ENCODE measurements at regions not wholly inside any gene's neighbourhood (a gene's known extent, or its start where the extent isn't known, plus 50 kb on each side); places are given as distances from the start of the nearest gene placed in this dataset.
"Not testable (repeated sequence)": the region's sequence is repeated elsewhere in the genome, so short reads cannot be mapped to it uniquely, and the experiment has no call there.

DNA sequence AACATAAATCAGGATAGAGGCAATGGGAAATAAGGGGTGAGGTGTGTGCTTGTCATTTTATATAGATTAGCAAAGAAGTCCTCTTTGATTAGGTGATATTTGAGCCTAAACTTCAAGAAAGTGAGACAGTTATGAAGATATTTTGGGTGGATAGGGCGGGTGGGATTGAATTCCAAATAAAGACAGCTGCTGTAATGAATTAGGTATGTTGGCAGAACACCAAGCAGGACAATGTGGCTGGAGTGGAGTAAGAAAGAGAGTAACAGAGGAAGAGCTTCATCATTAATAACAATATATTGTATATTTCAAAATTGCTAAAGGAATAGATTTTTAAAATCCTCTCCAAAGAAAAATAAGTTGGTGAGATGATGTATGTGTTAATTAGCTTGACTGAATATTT, 91.0 kb upstream of the CENPE start:
- WGBS, 2 donors = 71 to 94% methylated on average over 1 of the region's 1 CpG
- Histone ChIP-seq H3K36me3 (no peaks in the 10 kb centered on the region), H3K27me3 (no peaks in the 10 kb centered on the region)

DNA sequence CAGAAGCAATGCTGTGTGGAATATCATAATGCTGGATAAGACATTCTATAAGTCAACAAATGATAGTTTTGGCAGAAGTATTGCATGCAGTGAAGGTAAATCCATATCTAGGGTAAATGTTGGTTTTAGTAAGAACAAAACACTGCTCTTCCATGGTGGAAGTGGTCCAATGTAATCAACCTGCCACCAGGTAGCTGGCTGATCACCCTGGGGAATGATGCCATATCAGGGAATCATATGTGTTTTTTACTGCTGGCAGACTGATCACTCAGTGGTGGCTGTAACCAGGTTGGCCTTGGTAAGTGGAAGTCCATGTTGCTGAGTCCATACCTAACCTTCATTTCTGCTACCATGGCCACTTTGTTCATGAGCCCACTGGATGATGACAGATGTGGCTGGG, 74.0 kb upstream of the CENPE start:
- H3K4me3 ChIP-seq = no peak overlapping the region
- H3K4me1 ChIP-seq = no peaks in the 10 kb centered on the region
- no peak overlapping the region for H3K27ac ChIP-seq
- no peak for DNase-seq
- intact Hi-C loops (cut with DNase I) = no loop called here
- TF ChIP-seq POLR2A (IDR thresholded peaks at IDR 0.05) = no peak
- TF ChIP-seq EP300 (IDR thresholded peaks at IDR 0.05) = no peak
- TF ChIP-seq POLR2AphosphoS5 (IDR thresholded peaks at IDR 0.05) = no peak
- TF ChIP-seq, protein P1, sequence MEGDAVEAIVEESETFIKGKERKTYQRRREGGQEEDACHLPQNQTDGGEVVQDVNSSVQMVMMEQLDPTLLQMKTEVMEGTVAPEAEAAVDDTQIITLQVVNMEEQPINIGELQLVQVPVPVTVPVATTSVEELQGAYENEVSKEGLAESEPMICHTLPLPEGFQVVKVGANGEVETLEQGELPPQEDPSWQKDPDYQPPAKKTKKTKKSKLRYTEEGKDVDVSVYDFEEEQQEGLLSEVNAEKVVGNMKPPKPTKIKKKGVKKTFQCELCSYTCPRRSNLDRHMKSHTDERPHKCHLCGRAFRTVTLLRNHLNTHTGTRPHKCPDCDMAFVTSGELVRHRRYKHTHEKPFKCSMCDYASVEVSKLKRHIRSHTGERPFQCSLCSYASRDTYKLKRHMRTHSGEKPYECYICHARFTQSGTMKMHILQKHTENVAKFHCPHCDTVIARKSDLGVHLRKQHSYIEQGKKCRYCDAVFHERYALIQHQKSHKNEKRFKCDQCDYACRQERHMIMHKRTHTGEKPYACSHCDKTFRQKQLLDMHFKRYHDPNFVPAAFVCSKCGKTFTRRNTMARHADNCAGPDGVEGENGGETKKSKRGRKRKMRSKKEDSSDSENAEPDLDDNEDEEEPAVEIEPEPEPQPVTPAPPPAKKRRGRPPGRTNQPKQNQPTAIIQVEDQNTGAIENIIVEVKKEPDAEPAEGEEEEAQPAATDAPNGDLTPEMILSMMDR (IDR thresholded peaks at IDR 0.05) = no peak
- H3K9me3 ChIP-seq = peaks cover 0 to 6% (median 0%) of the 10 kb centered on the region in 4 donors
- H3K27me3 ChIP-seq = no peaks in the 10 kb centered on the region
- no peaks in the 10 kb centered on the region for H3K36me3 ChIP-seq

More for the DNA sequence above, 91.0 kb upstream of the CENPE start:
- Histone ChIP-seq H3K4me1 (no peaks in the 10 kb centered on the region), H3K4me3 (no peak overlapping the region), H3K27ac (no peak overlapping the region), H3K9me3 (no peaks in the 10 kb centered on the region)
- intact Hi-C loops (cut with DNase I) = no loop called here
- DNase-seq = no peak
- TF ChIP-seq, protein P1 (IDR thresholded peaks at IDR 0.05) = no peak
- TF ChIP-seq POLR2A (IDR thresholded peaks at IDR 0.05) (no peak), EP300 (IDR thresholded peaks at IDR 0.05) (no peak), POLR2AphosphoS5 (IDR thresholded peaks at IDR 0.05) (no peak)

DNA sequence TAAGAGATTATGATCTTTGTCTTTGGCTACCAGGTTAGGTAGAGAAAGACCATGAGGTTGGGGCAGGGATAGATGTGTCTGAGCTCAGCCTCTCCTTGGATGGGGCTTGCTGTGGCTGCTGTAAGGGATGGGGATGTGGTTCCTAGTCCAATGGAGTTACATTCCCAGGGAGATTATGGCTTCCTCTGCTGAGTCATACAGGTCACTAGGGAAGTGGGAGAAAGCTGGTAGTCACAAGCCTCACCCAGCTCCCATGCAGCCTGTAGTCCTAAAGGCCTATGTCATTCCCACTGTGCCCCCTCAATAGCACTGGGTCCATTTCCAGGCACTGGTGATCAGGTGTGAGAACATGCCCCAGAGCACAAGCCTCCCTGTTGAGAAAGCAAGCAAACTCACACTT, 70.6 kb upstream of the CENPE start:
- H3K9me3 ChIP-seq = peaks cover 0 to 6% (median 0%) of the 10 kb centered on the region in 4 donors
- no peak for DNase-seq
- TF ChIP-seq, protein P1 (IDR thresholded peaks at IDR 0.05) = no peak
- TF ChIP-seq POLR2A (IDR thresholded peaks at IDR 0.05) (no peak), POLR2AphosphoS5 (IDR thresholded peaks at IDR 0.05) (no peak), EP300 (IDR thresholded peaks at IDR 0.05) (no peak)
- intact Hi-C loops (cut with DNase I) = no loop called here
- no peak overlapping the region for H3K27ac ChIP-seq
- no peak overlapping the region for H3K4me3 ChIP-seq
- no peaks in the 10 kb centered on the region for H3K4me1 ChIP-seq
- H3K36me3 ChIP-seq = no peaks in the 10 kb centered on the region
- H3K27me3 ChIP-seq = no peaks in the 10 kb centered on the region

DNA sequence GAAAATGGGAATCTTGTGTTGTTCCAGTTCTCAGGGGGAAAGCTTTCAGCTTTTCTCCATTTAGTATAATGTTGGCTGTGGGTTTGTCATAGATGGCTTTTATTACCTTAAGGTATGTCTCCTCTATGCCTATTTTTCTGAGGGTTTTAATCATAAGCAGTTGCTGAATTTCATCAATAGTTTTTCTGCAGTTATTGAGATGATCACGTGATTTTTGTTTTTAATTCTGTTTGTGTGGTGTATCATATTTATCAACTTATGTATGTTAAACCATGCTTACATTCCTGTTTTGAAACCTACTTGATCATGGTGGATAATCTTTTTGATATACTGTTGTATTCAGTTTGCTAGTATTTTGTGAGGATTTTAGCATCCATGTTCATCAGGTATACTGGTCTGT, 66.8 kb upstream of the CENPE start:
- intact Hi-C loops (cut with DNase I) = no loop called here

DNA sequence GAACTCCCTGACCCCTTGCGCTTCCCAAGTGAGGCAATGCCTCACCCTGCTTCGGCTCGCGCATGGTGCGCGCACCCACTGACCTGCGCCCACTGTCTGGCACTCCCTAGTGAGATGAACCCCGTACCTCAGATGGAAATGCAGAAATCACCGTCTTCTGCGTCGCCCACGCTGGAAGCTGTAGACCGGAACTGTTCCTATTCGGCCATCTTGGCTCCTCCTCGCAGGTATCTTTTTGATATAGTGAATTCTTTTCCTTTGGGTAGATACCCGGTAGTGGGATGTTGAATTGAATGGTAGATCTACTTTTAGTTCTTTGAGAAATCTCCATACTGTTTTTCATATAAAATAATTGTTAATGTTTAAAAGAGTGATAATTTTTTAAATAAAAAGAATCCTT, 57.9 kb upstream of the CENPE start:
- 94 to 96% methylated on average over 13 to 16 of the region's 16 CpGs for WGBS, 2 donors
- H3K4me1 ChIP-seq; intact Hi-C loops (cut with DNase I); H3K4me3 ChIP-seq; H3K9me3 ChIP-seq; H3K36me3 ChIP-seq; H3K27ac ChIP-seq; DNase-seq; H3K27me3 ChIP-seq: not testable (repeated sequence)

More for the DNA sequence above, 66.8 kb upstream of the CENPE start:
- Histone ChIP-seq H3K27me3 (no peaks in the 10 kb centered on the region), H3K4me1 (no peaks in the 10 kb centered on the region), H3K27ac (no peak overlapping the region), H3K9me3 (no peaks in the 10 kb centered on the region), H3K36me3 (no peaks in the 10 kb centered on the region), H3K4me3 (no peak overlapping the region)
- 88 to 89% methylated on average over 1 of the region's 1 CpG for whole genome bisulfite sequencing, 2 donors
- no peak for DNase-seq
- TF ChIP-seq POLR2A (IDR thresholded peaks at IDR 0.05) (no peak), EP300 (IDR thresholded peaks at IDR 0.05) (no peak), POLR2AphosphoS5 (IDR thresholded peaks at IDR 0.05) (no peak)
- TF ChIP-seq, protein P1 (IDR thresholded peaks at IDR 0.05) = no peak

All from sigmoid colon (tissue), 6 donors.